HEK293T (cell line): ENCODE measurements at regions not wholly inside any gene's neighbourhood (a gene's known extent, or its start where the extent isn't known, plus 50 kb on each side); places are given as distances from the start of the nearest gene placed in this dataset.
A peak's percentile ranks its signal among the peaks of the same experiment; 100 is the strongest.

Source experiments
- CTCF ChIA-PET: fragments of 350-600 bp; formaldehyde crosslinking; extraction: SDS; loops from one replicate; lab custom pipeline; 2021; ENCODE audit warnings: antibody characterized with exemption, inconsistent platforms; lab: Yijun Ruan, JAX
- POLR2A ChIA-PET: fragments of 350-600 bp; formaldehyde crosslinking; extraction: SDS; loops from one replicate; lab custom pipeline; 2020; ENCODE audit warnings: antibody characterized with exemption, inconsistent platforms; lab: Yijun Ruan, JAX
- DNase-seq: peaks from one replicate; pipeline ENCODE4 v3.0.0; 2012; ENCODE audit warnings: mixed read lengths; ENCODE audit errors: extremely low spot score
- ARNT ChIP-seq: fragments of 450-650 bp; IDR thresholded peaks from 2 replicates; pipeline ENCODE4 v1.6.1; 2017; ENCODE audit warnings: mild to moderate bottlenecking
- BHLHE40 ChIP-seq: fragments of 450-650 bp; IDR thresholded peaks from 2 replicates; pipeline ENCODE4 v1.6.1; 2016; ENCODE audit warnings: mild to moderate bottlenecking, moderate library complexity, borderline replicate concordance
- CTBP1 ChIP-seq: fragments of 450-650 bp; IDR thresholded peaks from 2 replicates; pipeline ENCODE4 v1.6.1; 2016; ENCODE audit warnings: borderline replicate concordance
- ELF4 ChIP-seq: fragments of 450-650 bp; IDR thresholded peaks from 2 replicates; pipeline ENCODE4 v1.6.1; 2017; ENCODE audit warnings: antibody characterized with exemption
- FOXA1 ChIP-seq: fragments of 450-650 bp; IDR thresholded peaks from 2 replicates; pipeline ENCODE4 v1.6.1; 2016; ENCODE audit warnings: mild to moderate bottlenecking
- FOXK2 ChIP-seq: fragments of 450-650 bp; IDR thresholded peaks from 2 replicates; pipeline ENCODE4 v1.6.1; 2016; ENCODE audit warnings: mild to moderate bottlenecking
- FOXM1 ChIP-seq: fragments of 450-650 bp; IDR thresholded peaks from 2 replicates; pipeline ENCODE4 v1.6.1; 2017; ENCODE audit warnings: mild to moderate bottlenecking, borderline replicate concordance
- HDGF ChIP-seq: fragments of 450-650 bp; IDR thresholded peaks from 2 replicates; pipeline ENCODE4 v1.6.1; 2017; ENCODE audit warnings: antibody characterized with exemption, borderline replicate concordance
- L3MBTL2 ChIP-seq: fragments of 450-650 bp; conservative IDR thresholded peaks from 2 replicates; pipeline ENCODE4 v1.6.1; 2016; ENCODE audit warnings: mild to moderate bottlenecking
- LEF1 ChIP-seq: fragments of 450-650 bp; IDR thresholded peaks from 2 replicates; pipeline ENCODE4 v1.6.1; 2017; ENCODE audit warnings: mild to moderate bottlenecking, borderline replicate concordance
- NFRKB ChIP-seq: fragments of 450-650 bp; IDR thresholded peaks from 2 replicates; pipeline ENCODE4 v1.6.1; 2016; ENCODE audit warnings: mild to moderate bottlenecking, moderate library complexity
- PKNOX1 ChIP-seq: fragments of 450-650 bp; IDR thresholded peaks from 2 replicates; pipeline ENCODE4 v1.6.1; 2016
- SP1 ChIP-seq: fragments of 450-650 bp; IDR thresholded peaks from 2 replicates; pipeline ENCODE4 v1.6.1; 2017
- SUZ12 ChIP-seq: fragments of 450-650 bp; IDR thresholded peaks from 2 replicates; pipeline ENCODE4 v1.6.1; 2016; ENCODE audit warnings: mild to moderate bottlenecking
- TARDBP ChIP-seq: fragments of 450-650 bp; IDR thresholded peaks from 2 replicates; pipeline ENCODE4 v1.6.1; 2016
- ZNF384 ChIP-seq: fragments of 450-650 bp; IDR thresholded peaks from 2 replicates; pipeline ENCODE4 v1.6.1; 2016

- CTCF ChIA-PET = interaction anchor here (1.0 kb wide), 1 partner anchor 89 kb away, joined by 3 read pairs; no protein-coding TSS in a partner anchor
- DNase-seq = no peak
- POLR2A ChIA-PET = no interaction called here
- no peak for TF ChIP-seq ELF4
Observed at GRCh38 chr17:45693792-45694191, 90.3 kb upstream of the CRHR1 start.

GRCh38 chr17:45696442-45696841, 87.7 kb upstream of the CRHR1 start:
- ChIA-PET CTCF (interaction anchor here (0.6 kb wide), 2 partner anchors 22 to 24 kb away, joined by 3 read pairs; no protein-coding TSS in a partner anchor), POLR2A (interaction anchor here (0.8 kb wide), 1 partner anchor 16 kb away, joined by 3 read pairs; no protein-coding TSS in a partner anchor)
- TF ChIP-seq SP1 = no peak
- no peak for DNase-seq

- no peak for DNase-seq
- ChIA-PET CTCF (interaction anchor here (0.9 kb wide), 1 partner anchor 57 kb away, joined by 4 read pairs; no protein-coding TSS in a partner anchor), POLR2A (no interaction called here)
- TF ChIP-seq BHLHE40 (no peak), FOXM1 (no peak), SUZ12 (no peak), ZNF384 (no peak), PKNOX1 (no peak), FOXA1 (no peak), LEF1 (no peak), TARDBP (no peak), SP1 (no peak), FOXK2 (no peak), CTBP1 (no peak), L3MBTL2 (no peak), ELF4 (no peak), ARNT (no peak)
Observed at GRCh38 chr17:45697076-45697475, 87.0 kb upstream of the CRHR1 start.

GRCh38 chr17:45700171-45701090, 83.7 kb upstream of the CRHR1 start:
- TF ChIP-seq FOXA1 = no peak
- no peak for TF ChIP-seq PKNOX1
- TF ChIP-seq TARDBP = no peak
- TF ChIP-seq NFRKB = no peak
- DNase-seq = no peak
- CTCF ChIA-PET = interaction anchor here (0.6 to 1.5 kb wide), 2 partner anchors 10 to 131 kb away, joined by 3 read pairs; no protein-coding TSS in a partner anchor
- POLR2A ChIA-PET = no interaction called here

- ChIA-PET POLR2A (no interaction called here), CTCF (no interaction called here)
- DNase-seq = peak; percentile 22
- no peak for TF ChIP-seq FOXM1
- TF ChIP-seq PKNOX1 = no peak
- TF ChIP-seq CTBP1 = no peak
- TF ChIP-seq SP1 = no peak
- TF ChIP-seq HDGF = no peak
- no peak for TF ChIP-seq BHLHE40
- TF ChIP-seq ARNT = no peak
- TF ChIP-seq L3MBTL2 = no peak
- TF ChIP-seq FOXK2 = no peak
- no peak for TF ChIP-seq TARDBP
- TF ChIP-seq ELF4 = no peak
- no peak for TF ChIP-seq LEF1
- no peak for TF ChIP-seq ZNF384
- no peak for TF ChIP-seq SUZ12
Observed at GRCh38 chr17:45702666-45703266, 81.4 kb upstream of the CRHR1 start.

GRCh38 chr17:45703348-45703747, 80.8 kb upstream of the CRHR1 start:
- DNase-seq = no peak
- TF ChIP-seq ZNF384 (no peak), CTBP1 (no peak), SP1 (no peak), TARDBP (no peak), L3MBTL2 (no peak), PKNOX1 (no peak), BHLHE40 (no peak), ARNT (no peak)
- CTCF ChIA-PET = interaction anchor here (0.7 to 1.0 kb wide), 2 partner anchors 80 to 81 kb away, joined by 3 read pairs; partner anchors contain the start of gene CRHR1

More at GRCh38 chr17:45703348-45703747, 80.8 kb upstream of the CRHR1 start:
- POLR2A ChIA-PET = no interaction called here
